GM18951 (cell line): ENCODE measurements at regions not wholly inside any gene's neighbourhood (a gene's known extent, or its start where the extent isn't known, plus 50 kb on each side); places are given as distances from the start of the nearest gene placed in this dataset.
"Not testable (repeated sequence)": the region's sequence is repeated elsewhere in the genome, so short reads cannot be mapped to it uniquely, and the experiment has no call there.

Experiments used
- POLR2A ChIP-seq: IDR thresholded peaks from 4 replicates; pipeline ENCODE4 v1.6.1; 2011; ENCODE audit warnings: mild to moderate bottlenecking; ENCODE audit not compliant: insufficient read length, insufficient read depth; ENCODE audit errors: extremely low read depth
- in situ Hi-C: fragments of 300-500 bp; cut with MboI; formaldehyde crosslinking; loops from one replicate; pipeline ENCODE4 v1.12.0; 2022; ENCODE audit warnings: low sequenced_read_pairs, mixed read lengths, inconsistent platforms; ENCODE audit not compliant: unreplicated experiment

- in situ Hi-C loops, result no loop called here
- no peak for TF ChIP-seq POLR2A
These were observed 116.1 kb upstream of the IL12A start for GRCh38 chr3:159872374-159873109.

DNA sequence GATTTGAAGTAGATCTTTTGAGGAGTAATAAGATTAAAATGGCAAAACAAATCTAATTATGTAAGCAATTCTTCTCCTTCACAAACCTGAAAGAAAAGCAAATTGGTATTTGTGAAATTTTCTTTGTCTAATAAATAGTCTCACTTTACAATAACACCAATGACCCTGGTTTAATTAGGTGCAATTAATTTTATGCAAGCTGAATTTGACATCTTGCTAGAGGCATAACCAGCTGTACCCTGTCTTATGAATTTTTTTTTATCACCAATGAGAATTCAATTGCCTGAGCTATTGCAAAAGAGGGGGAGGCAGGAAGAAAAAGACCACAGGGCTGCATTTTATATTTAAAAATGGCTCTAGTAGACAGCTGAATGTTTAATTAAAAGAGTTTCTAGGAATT, 113.5 kb upstream of the IL12A start:
- no peak for TF ChIP-seq POLR2A
- in situ Hi-C loops, result no loop called here

DNA sequence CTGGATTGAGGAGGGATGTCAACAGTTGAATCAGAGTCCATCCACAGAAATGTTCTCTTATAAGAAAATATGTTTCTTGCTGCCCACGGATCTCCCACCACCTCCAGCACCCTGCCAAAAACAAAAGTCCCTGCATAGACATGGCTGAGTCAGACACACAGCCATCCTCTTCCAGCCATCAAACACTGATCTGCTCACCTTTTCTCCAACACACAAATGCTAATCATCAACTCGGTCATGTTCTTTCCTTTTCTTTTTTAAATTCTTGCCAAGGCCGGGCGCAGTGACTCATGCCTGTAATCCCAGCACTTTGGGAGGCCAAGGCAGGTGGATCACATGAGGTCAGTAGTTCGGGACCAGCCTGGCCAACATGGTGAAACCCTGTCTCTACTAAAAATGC, 110.7 kb upstream of the IL12A start:
- TF ChIP-seq POLR2A, result no peak
- in situ Hi-C loops, result no loop called here

DNA sequence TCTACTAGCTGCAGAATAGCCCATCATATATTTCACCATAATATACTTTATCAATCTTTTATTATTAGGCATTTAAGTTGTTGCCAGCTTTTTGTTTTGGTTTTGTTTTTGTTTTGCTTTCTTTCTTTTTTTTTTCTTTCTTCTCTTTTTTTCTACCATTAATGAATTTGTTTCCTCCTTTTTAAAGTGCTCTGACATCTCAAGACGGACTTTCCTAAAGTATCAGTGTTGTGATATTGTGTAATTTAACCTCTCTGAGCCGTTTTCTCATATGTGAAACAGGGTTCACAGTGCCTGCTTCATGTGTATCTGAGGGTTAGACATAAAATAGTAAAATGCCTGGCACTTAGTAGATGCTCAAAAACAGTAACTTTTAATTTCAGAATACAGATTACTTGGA, 109.5 kb upstream of the IL12A start:
- in situ Hi-C loops, result no loop called here
- TF ChIP-seq POLR2A, result no peak

GRCh38 chr3:159879598-159879997, 109.0 kb upstream of the IL12A start:
- in situ Hi-C loops, result no loop called here
- no peak for TF ChIP-seq POLR2A

DNA sequence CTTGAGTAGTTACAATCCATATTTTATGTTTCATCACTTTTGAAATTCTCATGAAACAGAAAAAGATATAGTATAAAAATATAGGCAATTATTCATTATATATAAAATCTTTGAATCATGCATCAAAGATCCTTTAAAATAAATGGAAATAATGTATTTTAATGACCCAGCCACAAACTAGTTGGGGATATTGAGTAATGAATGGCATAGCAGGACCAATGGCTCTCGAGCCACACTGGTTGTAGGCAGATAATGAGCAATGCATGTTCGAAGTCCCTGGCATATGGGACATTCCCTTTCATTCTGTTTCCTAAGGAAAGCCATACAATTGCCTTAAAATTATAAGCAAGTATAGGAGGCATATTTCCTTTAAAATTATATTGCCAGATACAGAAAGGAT, 107.4 kb upstream of the IL12A start:
- in situ Hi-C loops, result loop anchor here (5.0 kb wide), 1 partner anchor 121 kb away; no protein-coding TSS in a partner anchor
- no peak for TF ChIP-seq POLR2A

- in situ Hi-C loops, result loop anchor here (5.0 kb wide), 1 partner anchor 120 kb away; no protein-coding TSS in a partner anchor
- no peak for TF ChIP-seq POLR2A
These were observed 106.8 kb upstream of the IL12A start for GRCh38 chr3:159881828-159882309.

DNA sequence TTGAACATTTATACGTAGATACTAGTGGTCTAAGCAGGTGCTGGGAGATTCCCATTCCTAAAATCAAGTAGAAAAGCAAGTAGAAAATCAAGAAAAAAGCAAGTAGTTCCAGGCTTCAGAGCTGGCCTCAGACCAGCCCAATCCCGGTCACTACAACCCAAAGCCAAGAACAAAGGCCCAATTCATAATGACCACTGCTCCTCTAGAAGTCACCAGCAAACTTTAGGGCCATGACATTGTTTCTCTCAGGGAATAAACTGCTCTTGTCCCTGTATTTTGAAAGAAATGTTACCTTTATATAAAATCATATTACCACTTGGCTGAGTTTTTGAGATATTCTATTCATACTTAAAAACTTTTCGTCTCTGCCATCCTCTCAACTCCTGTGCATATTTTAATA, 106.3 kb upstream of the IL12A start:
- in situ Hi-C loops, result loop anchor here (5.0 kb wide), 1 partner anchor 120 kb away; no protein-coding TSS in a partner anchor
- TF ChIP-seq POLR2A, result no peak

DNA sequence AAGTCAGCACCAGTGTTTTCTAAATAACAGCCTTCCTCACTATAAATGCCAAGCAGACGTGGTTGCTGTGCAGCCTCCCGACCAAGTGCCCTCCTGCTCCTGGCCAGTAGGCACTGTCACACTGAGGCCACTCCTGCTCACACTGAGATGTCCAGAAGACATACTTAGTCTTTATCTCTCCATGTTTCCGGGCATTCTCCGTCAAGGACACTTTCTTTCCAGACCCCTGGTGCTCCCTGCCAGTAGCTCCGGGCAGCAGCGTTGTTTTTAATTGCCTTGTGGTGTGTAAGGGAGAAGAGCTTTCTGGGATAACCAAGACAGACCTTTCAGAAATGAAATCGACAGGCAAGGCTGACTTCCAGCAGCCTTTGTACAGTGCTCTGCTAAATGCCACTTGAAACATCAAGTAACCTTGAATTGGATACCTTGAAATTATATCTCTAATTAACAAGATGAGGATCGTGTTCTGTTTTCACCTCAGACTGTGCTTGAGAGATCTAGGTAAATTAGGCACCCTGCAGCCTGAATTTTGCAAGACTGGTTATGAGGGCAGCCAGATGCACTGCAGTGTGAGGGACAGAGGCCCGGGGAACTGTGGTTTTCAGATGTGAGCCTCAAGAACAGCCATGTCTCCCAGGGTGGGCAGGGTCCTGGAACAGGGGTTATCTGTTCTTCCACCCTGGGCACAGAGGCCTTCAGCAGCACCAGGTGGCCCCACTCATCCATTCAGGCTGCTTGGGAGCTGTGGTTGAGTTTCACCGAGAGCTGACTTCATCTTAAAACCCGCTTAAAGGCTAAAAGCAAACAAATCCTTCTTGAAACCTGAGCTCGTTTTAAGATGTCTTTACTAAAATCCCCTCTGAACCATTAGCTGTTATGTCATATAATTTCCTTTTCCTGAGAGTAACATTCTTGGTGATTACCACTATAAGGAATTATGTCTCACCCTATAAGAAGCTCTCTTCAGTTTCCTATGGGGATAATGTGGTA, 105.5 kb upstream of the IL12A start:
- no peak for TF ChIP-seq POLR2A
- in situ Hi-C loops, result loop anchor here (5.0 kb wide), 1 partner anchor 119 kb away; no protein-coding TSS in a partner anchor

DNA sequence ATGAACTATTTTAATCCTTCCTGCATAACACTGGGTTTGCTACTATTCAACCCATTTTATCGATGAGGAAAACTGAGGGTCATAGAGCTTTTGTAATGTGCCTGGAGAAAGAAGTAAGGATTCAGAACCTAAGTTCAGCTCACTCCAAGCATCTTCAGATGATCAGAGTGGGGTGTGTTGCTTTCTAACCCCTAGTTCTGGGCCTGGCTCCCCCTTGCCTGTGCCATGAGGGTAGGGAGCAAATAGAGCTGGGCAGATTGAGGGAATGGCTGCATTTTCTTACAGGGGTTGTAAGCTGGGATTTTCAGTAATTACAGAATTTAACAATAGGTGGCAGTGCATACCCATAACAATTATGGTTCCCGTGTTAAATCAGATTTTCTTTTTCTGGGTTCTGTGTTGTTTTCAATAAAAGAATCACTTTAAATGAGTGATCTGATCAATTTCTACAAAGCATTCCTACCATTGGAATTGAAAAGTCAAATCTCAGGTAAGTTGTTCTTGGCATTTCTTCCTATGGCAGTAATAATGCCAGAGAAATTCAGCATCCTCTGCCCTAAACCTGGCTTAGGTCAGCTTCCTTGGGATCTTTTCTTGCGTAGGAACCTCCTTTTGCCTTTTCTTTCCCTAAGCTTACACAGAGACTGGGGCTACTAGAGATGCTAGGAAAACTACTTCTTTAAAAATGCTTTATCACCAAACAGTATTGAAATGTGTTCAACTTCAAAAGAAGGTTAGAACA, 103.8 kb upstream of the IL12A start:
- in situ Hi-C loops, result loop anchor here (5.0 kb wide), 1 partner anchor 117 kb away; no protein-coding TSS in a partner anchor
- TF ChIP-seq POLR2A, result no peak

GRCh38 chr3:159886050-159886449, 102.6 kb upstream of the IL12A start:
- in situ Hi-C loops, result no loop called here
- TF ChIP-seq POLR2A, result no peak

- in situ Hi-C loops, result not testable (repeated sequence)
These were observed 102.1 kb upstream of the IL12A start for GRCh38 chr3:159886530-159886929.

DNA sequence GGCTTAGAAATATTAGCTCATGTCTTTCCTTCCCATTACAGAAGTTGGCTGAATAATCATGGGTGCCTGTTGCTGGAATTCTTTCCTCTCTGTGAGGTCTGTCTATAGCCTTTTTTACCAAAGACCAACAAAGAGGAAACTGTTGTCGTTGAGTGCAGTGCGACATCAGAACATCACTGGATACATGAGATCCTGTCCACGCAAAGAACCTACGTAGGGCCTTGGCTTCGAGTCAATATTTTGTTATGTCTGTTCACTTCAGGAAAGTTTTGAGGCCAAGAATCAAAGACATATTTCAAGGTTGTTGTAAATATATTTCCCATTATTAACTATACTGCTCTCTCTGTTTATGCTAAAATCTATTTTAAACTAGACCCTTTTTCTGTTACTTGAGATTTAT, 101.5 kb upstream of the IL12A start:
- no peak for TF ChIP-seq POLR2A
- in situ Hi-C loops, result no loop called here
